Aorta (tissue), 5 donors: ENCODE measurements at regions not wholly inside any gene's neighbourhood (a gene's known extent, or its start where the extent isn't known, plus 50 kb on each side); places are given as distances from the start of the nearest gene placed in this dataset.

Experiments
- ATAC-seq: fragments of 200-7000 bp; cut with Tn5 transposase; one replicate; pipeline ENCODE4 v1.9.1; 2022; ENCODE audit warnings: moderate library complexity; ENCODE audit not compliant: low FRiP score
- DNase-seq, 2 donors: peaks; one replicate each; pipeline ENCODE4 v3.0.0-alpha.2; 2020
- H3K27ac ChIP-seq, 2 donors: one replicate each; pipeline ENCODE4 v1.5.1; 2013; ENCODE audit warnings: low read length in 2 of 2, mild to moderate bottlenecking in 2 of 2, moderate library complexity in 2 of 2, control low read depth in 1 of 2, inconsistent platforms in 1 of 2, low read depth in 1 of 2
- H3K27me3 ChIP-seq, 2 donors: one replicate each; pipeline ENCODE4 v1.6.1; 2013; ENCODE audit warnings: control low read depth in 1 of 2, low read length in 1 of 2, mild to moderate bottlenecking in 1 of 2, moderate library complexity in 1 of 2; ENCODE audit not compliant: insufficient read depth in 2 of 2, control insufficient read depth in 1 of 2
- H3K36me3 ChIP-seq, 2 donors: one replicate each; pipeline ENCODE4 v1.6.1; 2013; ENCODE audit warnings: control low read depth in 1 of 2, low read length in 1 of 2, mild to moderate bottlenecking in 1 of 2; ENCODE audit not compliant: insufficient read depth in 2 of 2, control insufficient read depth in 1 of 2
- H3K4me1 ChIP-seq, 2 donors: one replicate each; pipeline ENCODE4 v1.6.1; 2013; ENCODE audit warnings: low read length in 2 of 2, control low read depth in 1 of 2, mild to moderate bottlenecking in 1 of 2, moderate library complexity in 1 of 2; ENCODE audit not compliant: insufficient read depth in 2 of 2, control insufficient read depth in 1 of 2
- H3K4me3 ChIP-seq, 2 donors: one replicate each; pipeline ENCODE4 v1.5.1; 2013; ENCODE audit warnings: low read length in 2 of 2, control low read depth in 1 of 2, mild to moderate bottlenecking in 1 of 2
- H3K9me3 ChIP-seq: one replicate; pipeline ENCODE4 v1.6.1; 2013; ENCODE audit warnings: mild to moderate bottlenecking, low read length; ENCODE audit not compliant: control insufficient read depth
- WGBS, 2 donors: extraction: QIAGEN DNeasy Blood & Tissue Kit; methylation state at CpG; one replicate each; pipeline ENCODE4 v1.1.7; 2013; 5-methylcytosine and 5-hydroxymethylcytosine counted together
- intact Hi-C, 2 donors: fragments of 100-400 bp; cut with DNase I; formaldehyde crosslinking; loops; one replicate each; pipeline versions ENCODE4 v1.14.2 to v1.15.0; 2022
- donor health status: healthy with polysubstance abuse.
- donor health status: Bipolar disorder and iron deficiency.
- donor health status: DM: no; HTN: no; CAD: no.
- donor health status: DM: no; HTN: no; CAD: no.
- donor health status: DM: yes; HTN: yes; CAD: no.

DNA sequence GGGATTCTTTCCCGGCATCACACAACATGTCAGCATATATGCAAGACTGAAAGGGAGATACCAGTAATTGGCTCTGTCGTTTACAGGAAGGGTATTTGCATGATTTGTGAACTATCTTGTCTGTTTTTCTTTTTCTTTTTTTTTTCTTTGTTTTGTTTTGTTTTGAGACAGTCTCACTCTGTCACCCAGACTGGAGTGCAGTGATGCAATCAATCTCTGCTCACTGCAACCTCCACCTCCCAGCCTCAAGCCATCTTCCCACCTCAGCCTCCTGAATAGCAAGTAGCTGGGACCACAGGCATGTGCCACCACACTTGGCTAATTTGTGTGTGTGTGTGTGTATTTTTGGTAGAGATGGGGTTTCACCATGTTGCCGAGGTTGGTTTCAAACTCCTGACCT lies 262.7 kb upstream of the F9 start:
- no peak overlapping the region for H3K27ac ChIP-seq
- WGBS, 2 donors = 78% methylated on average over 3 of the region's 3 CpGs
- no peaks in the 10 kb centered on the region for H3K27me3 ChIP-seq
- no peaks in the 10 kb centered on the region for H3K4me1 ChIP-seq
- intact Hi-C loops = no loop called here
- ATAC-seq (no peak), DNase-seq (no peak)
- no peak overlapping the region for H3K4me3 ChIP-seq
- H3K36me3 ChIP-seq = no peaks in the 10 kb centered on the region
- no peaks in the 10 kb centered on the region for H3K9me3 ChIP-seq

DNA sequence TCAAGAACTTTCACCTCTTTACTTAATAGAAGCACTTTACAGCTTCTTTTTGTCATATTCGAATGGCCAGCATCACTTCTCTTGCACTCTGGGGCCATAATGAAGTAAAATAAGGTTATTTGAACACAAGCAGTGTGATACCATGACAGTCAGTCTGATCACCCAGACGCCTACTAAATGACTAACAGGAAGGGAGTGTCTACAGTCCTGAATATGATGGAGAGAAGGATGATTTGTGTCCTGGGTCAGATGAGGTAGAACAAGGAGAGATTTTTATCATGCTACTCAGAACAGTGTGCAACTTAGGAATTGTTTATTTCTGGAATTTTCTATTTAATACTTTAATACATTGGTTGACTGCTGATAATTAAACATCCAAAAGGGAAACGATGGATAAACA lies 284.2 kb upstream of the F9 start:
- no peak overlapping the region for H3K27ac ChIP-seq
- 39 to 72% methylated on average over 3 of the region's 3 CpGs for WGBS, 2 donors
- no peaks in the 10 kb centered on the region for H3K27me3 ChIP-seq
- no peaks in the 10 kb centered on the region for H3K36me3 ChIP-seq
- no peak for DNase-seq
- no peaks in the 10 kb centered on the region for H3K4me1 ChIP-seq
- H3K4me3 ChIP-seq = no peak overlapping the region
- intact Hi-C loops = no loop called here
- no peak for ATAC-seq
- no peaks in the 10 kb centered on the region for H3K9me3 ChIP-seq

DNA sequence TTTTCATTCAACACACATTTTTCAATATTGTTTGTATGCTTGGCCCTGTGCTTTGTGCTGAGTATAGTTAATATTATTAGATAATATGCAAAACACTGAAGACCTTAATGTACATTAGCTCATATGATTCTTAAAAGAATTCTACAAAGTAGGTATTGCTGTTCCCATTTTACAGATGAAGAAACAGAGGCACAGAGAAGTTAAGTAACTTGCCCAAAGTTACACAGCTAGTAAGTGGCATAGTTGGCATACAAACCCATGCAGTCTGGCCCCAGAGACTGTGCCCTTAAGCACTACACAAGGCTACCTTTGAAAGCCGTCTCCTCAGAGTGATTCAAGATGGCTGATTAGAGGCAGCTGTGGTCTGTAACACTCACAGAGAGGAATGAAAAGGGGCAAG lies 293.4 kb upstream of the F9 start:
- ATAC-seq (no peak), DNase-seq (no peak)
- Histone ChIP-seq H3K9me3 (peaks cover 5% of the 10 kb centered on the region), H3K27me3 (no peaks in the 10 kb centered on the region), H3K36me3 (no peaks in the 10 kb centered on the region), H3K4me1 (no peaks in the 10 kb centered on the region), H3K4me3 (no peak overlapping the region), H3K27ac (no peak overlapping the region)
- 72 to 79% methylated on average over 1 of the region's 1 CpG for WGBS, 2 donors
- intact Hi-C loops = no loop called here

DNA sequence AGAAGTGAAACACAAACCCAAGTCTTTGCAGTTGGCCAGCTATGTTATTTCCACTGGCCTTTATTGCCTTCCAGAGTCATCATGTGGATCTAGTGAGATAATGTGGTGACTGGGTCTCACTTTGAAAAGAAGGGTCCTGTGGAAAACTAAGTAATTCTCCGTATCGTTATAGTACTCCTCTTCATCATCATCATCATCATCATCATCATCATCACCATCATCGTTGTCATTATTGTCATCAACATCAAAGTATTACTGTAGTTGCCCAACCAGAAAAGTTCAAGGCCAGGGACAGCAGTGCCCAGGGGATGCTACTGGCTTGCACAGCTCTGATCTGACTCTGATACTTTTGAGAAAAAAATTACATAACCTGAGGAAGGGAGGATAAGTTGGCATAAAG lies 295.6 kb upstream of the F9 start:
- no peak for ATAC-seq
- intact Hi-C loops = no loop called here
- no peaks in the 10 kb centered on the region for H3K4me1 ChIP-seq
- peaks cover 5% of the 10 kb centered on the region for H3K9me3 ChIP-seq
- no peak for DNase-seq
- H3K27ac ChIP-seq = no peak overlapping the region
- no peaks in the 10 kb centered on the region for H3K27me3 ChIP-seq
- no peak overlapping the region for H3K4me3 ChIP-seq
- WGBS, 2 donors = 84 to 92% methylated on average over 3 of the region's 3 CpGs
- no peaks in the 10 kb centered on the region for H3K36me3 ChIP-seq

DNA sequence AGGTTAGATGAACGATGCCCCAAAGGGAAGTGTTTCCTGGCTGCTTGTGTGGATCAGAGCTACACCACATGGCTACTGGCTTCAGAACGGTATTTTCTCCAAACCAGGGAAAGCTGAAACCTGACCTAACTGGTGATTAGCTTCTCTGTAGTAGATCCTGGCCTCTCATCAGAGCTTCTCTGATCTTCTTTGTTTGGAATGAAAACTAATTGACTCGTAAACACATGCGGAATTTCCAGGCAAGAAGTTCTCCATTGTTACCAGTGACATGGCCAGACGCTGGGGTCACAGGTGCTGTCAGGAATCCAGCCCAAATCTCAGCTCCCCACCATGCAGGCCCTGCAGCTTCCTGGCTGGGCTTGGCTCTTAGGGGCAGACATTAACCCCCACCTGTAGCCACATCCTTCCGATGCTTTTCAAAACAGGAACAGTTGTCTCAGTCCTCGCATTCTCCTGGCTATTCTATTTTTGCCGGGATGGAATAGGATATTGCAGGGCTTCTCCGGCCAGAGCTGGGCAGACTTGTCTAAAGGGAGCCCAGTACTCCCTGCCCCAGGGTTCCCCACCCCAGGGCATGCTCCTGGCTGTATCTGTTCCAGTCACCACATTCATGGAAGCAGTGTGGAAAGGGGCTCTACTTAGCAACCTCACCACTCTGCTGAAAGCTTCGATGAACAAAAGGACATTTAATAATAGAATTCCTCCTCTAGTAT lies 305.4 kb upstream of the F9 start:
- 32 to 34% methylated on average over 10 of the region's 10 CpGs for WGBS, 2 donors
- H3K4me1 ChIP-seq = no peaks in the 10 kb centered on the region
- H3K27ac ChIP-seq = no peak overlapping the region
- ATAC-seq = no peak
- no peaks in the 10 kb centered on the region for H3K27me3 ChIP-seq
- DNase-seq = no peak
- no peaks in the 10 kb centered on the region for H3K36me3 ChIP-seq
- H3K9me3 ChIP-seq = no peaks in the 10 kb centered on the region
- H3K4me3 ChIP-seq = no peak overlapping the region
- intact Hi-C loops = no loop called here

DNA sequence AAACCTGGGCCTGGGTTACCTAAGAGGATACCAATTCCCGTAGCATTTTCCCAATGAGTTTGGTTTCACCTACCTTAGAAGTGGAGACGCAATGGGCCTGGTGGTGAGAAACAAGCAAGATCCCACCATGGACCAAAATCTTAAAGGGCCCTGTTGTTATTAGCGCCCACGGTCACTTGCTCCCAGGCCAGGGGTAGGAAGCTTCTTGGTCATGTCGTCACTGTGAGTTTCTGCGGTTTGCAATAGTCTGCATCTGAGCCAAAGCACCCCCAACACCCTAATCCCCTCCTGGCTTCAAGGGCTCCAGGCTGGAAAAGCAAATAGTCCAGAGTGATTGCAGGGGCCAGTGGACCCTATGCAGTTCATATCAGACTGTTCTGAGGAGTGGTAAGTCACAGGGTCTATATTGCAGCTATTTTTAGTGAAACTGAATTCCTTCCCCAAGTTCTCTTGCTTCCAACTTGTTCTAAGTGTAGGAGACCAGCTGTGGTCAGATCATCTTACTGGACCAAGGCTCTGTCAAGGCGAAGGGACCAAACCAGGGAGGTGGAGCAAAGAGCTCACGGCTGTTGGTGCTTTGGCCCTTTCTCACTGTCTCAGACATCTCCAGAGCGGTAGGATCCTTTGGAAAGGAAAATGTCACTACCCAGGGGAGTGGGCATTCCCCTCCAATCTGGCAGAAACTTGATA lies 307.9 kb upstream of the F9 start:
- ATAC-seq (no peak), DNase-seq (no peak)
- intact Hi-C loops = no loop called here
- H3K9me3 ChIP-seq = no peaks in the 10 kb centered on the region
- no peak overlapping the region for H3K4me3 ChIP-seq
- H3K36me3 ChIP-seq = no peaks in the 10 kb centered on the region
- 71 to 92% methylated on average over 9 of the region's 9 CpGs for WGBS, 2 donors
- H3K27ac ChIP-seq = no peak overlapping the region
- no peaks in the 10 kb centered on the region for H3K27me3 ChIP-seq
- H3K4me1 ChIP-seq = no peaks in the 10 kb centered on the region

DNA sequence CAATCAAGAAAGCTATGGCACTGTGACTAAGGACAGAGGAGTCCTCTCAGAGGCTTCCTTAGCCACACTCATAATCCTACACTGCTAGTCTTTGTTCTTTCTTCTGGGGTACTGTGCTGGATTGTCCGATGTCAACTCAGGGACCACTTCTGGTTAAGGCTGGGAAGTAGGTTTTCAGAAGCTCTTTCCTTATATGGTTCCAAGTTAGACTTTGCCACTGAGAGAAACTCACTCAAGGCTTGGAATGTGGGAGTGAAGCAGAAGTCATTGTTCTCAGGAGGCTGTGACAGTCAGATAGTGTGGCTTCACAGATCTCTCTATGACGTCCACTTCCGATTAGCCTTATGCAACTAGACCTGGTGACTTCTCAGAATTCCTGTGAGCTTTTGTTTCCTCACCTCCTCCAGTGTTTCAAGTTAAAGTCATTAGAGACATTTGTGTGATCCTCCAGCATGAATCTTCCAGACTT lies 317.3 kb upstream of the F9 start:
- WGBS, 2 donors = 72 to 83% methylated on average over 3 of the region's 3 CpGs
- Histone ChIP-seq H3K9me3 (no peaks in the 10 kb centered on the region), H3K27me3 (peaks cover 0 to 4% of the 10 kb centered on the region in 2 donors), H3K36me3 (no peaks in the 10 kb centered on the region), H3K4me3 (no peak overlapping the region), H3K27ac (no peak overlapping the region), H3K4me1 (no peaks in the 10 kb centered on the region)
- intact Hi-C loops = no loop called here
- DNase-seq (no peak), ATAC-seq (no peak)

DNA sequence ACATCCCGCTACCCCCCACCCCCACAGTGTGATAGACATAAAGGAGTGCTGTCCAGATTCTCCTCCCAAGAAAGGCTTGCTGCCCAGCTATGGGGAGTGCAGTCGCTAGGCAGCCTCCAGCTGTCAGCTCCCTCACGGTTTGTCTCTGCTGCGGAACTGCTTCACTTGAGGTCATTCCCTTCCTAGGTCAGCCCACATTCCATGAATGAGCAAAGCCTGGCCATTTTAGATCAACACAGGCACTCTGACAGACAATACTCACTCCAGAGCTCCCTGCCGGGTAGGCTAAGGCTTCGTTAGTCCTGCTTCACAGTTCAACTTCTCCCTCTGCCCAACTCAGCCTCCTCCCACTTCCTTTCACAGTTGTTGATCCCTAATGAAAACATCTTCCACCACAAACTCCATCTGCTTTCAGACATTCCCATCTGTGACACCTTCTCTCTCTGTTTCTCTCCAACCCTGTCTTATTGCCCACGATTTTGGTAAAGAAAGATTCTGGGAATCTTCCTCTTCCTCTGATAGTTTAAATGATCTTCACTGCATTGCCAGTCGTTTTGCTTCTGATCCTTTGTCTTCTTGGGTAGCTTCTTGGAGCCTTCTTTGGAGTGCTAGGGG lies 318.9 kb upstream of the F9 start:
- WGBS, 2 donors = 25 to 33% methylated on average over 8 of the region's 8 CpGs
- ATAC-seq = no peak

DNA sequence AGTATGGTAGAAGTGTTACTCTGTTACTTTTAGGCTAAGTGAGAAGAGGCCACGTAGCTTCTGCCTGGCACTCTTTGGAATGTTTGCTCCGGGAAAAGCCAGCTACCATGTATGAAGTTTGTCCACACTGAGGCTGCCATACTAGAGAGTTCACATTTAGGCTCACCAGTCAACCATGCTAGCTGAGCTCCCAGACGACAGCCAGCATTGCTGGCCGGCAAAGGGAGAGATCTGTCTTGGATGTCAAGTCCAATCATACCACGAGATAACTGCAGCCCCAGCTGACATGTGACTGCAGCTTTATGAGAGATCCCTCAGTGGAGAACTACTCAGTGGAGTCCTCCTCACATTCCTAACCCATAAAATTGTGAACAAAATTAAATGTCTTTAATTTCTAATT lies 321.2 kb upstream of the F9 start:
- ATAC-seq (no peak), DNase-seq (no peak)
- WGBS, 2 donors = 36 to 37% methylated on average over 5 of the region's 5 CpGs
- intact Hi-C loops = no loop called here
- H3K4me1 ChIP-seq = no peaks in the 10 kb centered on the region
- H3K27me3 ChIP-seq = peaks cover 0 to 4% of the 10 kb centered on the region in 2 donors
- H3K9me3 ChIP-seq = no peaks in the 10 kb centered on the region
- no peaks in the 10 kb centered on the region for H3K36me3 ChIP-seq
- no peak overlapping the region for H3K4me3 ChIP-seq
- no peak overlapping the region for H3K27ac ChIP-seq

More for the DNA sequence above, 318.9 kb upstream of the F9 start:
- Histone ChIP-seq H3K4me1 (no peaks in the 10 kb centered on the region), H3K9me3 (no peaks in the 10 kb centered on the region), H3K4me3 (no peak overlapping the region), H3K27me3 (peaks cover 0 to 4% of the 10 kb centered on the region in 2 donors), H3K27ac (no peak overlapping the region), H3K36me3 (no peaks in the 10 kb centered on the region)
- intact Hi-C loops = no loop called here
- no peak for DNase-seq
